GM23248 (cell line): ENCODE measurements at regions not wholly inside any gene's neighbourhood (a gene's known extent, or its start where the extent isn't known, plus 50 kb on each side); places are given as distances from the start of the nearest gene placed in this dataset.

Experiments used
- EZH2 ChIP-seq: fragments of 200-600 bp; sonication (generic); IDR thresholded peaks from 2 replicates; pipeline ENCODE4 v1.6.1; 2018; ENCODE audit warnings: antibody characterized with exemption, mild to moderate bottlenecking; ENCODE audit not compliant: insufficient read depth, poor library complexity, severe bottlenecking
- EZH2phosphoT487 ChIP-seq: fragments of 200-600 bp; sonication (generic); IDR thresholded peaks from 2 replicates; pipeline ENCODE4 v1.6.1; 2018; ENCODE audit warnings: antibody characterized with exemption, moderate library complexity, mild to moderate bottlenecking, low read depth; ENCODE audit not compliant: insufficient read depth

- TF ChIP-seq EZH2phosphoT487: no peak
- no peak for TF ChIP-seq EZH2
Measured at GRCh38 chr3:34107669-34108068, 309.2 kb downstream of the PDCD6IP start.
